HCT116 (cell line): ENCODE measurements at regions not wholly inside any gene's neighbourhood (a gene's known extent, or its start where the extent isn't known, plus 50 kb on each side); places are given as distances from the start of the nearest gene placed in this dataset.

ENCODE experiments used
- EZH2 ChIP-seq: fragments of 200-600 bp; sonication (generic); IDR thresholded peaks from 2 replicates; pipeline ENCODE4 v1.6.1; 2017; ENCODE audit warnings: antibody characterized with exemption, mixed run types
- FOSL1 ChIP-seq: IDR thresholded peaks from 2 replicates; pipeline ENCODE4 v1.6.1; 2012; ENCODE audit warnings: low read depth
- POLR2A ChIP-seq: IDR thresholded peaks from 2 replicates; pipeline ENCODE4 v1.7.0; 2011; ENCODE audit warnings: borderline replicate concordance; ENCODE audit not compliant: insufficient read depth, insufficient read length; ENCODE audit errors: extremely low read depth
- POLR2AphosphoS5 ChIP-seq: IDR thresholded peaks from 2 replicates; pipeline ENCODE4 v1.6.1; 2011; ENCODE audit warnings: mild to moderate bottlenecking, low read depth, low read length, moderate library complexity
- SRF ChIP-seq: IDR thresholded peaks from 2 replicates; pipeline ENCODE4 v1.6.1; 2012; ENCODE audit warnings: low read depth
- YY1 ChIP-seq: IDR thresholded peaks from 2 replicates; pipeline ENCODE4 v1.6.1; 2011; ENCODE audit warnings: low read length, low read depth, moderate library complexity, mild to moderate bottlenecking; ENCODE audit not compliant: insufficient replicate concordance; ENCODE audit errors: extremely low read depth
- TF ChIP-seq, protein P1 (sequence below), 3 experiments: fragments of 200-600 bp in 1 of 3; sonication (generic) in 1 of 3; IDR thresholded peaks in 2 of 3; conservative IDR thresholded peaks in 1 of 3; 2 replicates each; pipeline ENCODE4 v1.5.1; 2012 to 2017; ENCODE audit warnings: low read depth in 2 of 3, low read length in 2 of 3, antibody characterized with exemption in 1 of 3, borderline replicate concordance in 1 of 3, control low read depth in 1 of 3, mild to moderate bottlenecking in 1 of 3, mixed read lengths in 1 of 3, mixed run types in 1 of 3, moderate library complexity in 1 of 3; ENCODE audit not compliant: insufficient read depth in 1 of 3
- TF ChIP-seq, protein P2 (sequence below): IDR thresholded peaks from 2 replicates; pipeline ENCODE4 v1.6.1; 2012; ENCODE audit warnings: low read depth
- TF ChIP-seq, protein P3 (sequence below): IDR thresholded peaks from 2 replicates; pipeline ENCODE4 v1.6.1; 2012

DNA sequence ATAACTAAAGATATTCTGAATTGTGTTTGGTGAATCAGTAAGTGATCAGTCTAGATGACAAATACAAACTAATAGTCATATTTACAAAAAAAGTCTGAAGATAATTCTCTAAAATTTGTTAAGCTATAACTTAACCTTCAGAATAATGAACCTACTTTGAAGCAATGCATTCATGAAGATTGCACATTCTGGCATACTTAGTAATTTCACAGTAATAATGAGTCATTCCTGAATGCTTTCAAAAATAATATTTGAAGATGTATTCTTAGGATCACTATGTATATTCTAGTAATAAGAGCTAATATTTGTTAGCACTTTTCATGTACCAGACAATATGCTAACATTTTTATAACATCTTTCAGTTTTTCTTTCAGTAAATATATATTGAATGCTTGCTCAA, 756.7 kb upstream of the SLIT2 start:
- TF ChIP-seq YY1 (no peak), POLR2AphosphoS5 (no peak), SRF (no peak), FOSL1 (no peak), POLR2A (no peak), EZH2 (no peak)
- TF ChIP-seq, protein P1, sequence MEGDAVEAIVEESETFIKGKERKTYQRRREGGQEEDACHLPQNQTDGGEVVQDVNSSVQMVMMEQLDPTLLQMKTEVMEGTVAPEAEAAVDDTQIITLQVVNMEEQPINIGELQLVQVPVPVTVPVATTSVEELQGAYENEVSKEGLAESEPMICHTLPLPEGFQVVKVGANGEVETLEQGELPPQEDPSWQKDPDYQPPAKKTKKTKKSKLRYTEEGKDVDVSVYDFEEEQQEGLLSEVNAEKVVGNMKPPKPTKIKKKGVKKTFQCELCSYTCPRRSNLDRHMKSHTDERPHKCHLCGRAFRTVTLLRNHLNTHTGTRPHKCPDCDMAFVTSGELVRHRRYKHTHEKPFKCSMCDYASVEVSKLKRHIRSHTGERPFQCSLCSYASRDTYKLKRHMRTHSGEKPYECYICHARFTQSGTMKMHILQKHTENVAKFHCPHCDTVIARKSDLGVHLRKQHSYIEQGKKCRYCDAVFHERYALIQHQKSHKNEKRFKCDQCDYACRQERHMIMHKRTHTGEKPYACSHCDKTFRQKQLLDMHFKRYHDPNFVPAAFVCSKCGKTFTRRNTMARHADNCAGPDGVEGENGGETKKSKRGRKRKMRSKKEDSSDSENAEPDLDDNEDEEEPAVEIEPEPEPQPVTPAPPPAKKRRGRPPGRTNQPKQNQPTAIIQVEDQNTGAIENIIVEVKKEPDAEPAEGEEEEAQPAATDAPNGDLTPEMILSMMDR (IDR thresholded peaks at IDR 0.05 in 2 of 3, conservative IDR thresholded peaks at IDR 0.05 in 1 of 3; ENCODE audit: borderline replicate concordance in 1 of 3, insufficient read depth in 1 of 3, low read depth in 2 of 3, low read length in 2 of 3), result no peak
- TF ChIP-seq, protein P2, sequence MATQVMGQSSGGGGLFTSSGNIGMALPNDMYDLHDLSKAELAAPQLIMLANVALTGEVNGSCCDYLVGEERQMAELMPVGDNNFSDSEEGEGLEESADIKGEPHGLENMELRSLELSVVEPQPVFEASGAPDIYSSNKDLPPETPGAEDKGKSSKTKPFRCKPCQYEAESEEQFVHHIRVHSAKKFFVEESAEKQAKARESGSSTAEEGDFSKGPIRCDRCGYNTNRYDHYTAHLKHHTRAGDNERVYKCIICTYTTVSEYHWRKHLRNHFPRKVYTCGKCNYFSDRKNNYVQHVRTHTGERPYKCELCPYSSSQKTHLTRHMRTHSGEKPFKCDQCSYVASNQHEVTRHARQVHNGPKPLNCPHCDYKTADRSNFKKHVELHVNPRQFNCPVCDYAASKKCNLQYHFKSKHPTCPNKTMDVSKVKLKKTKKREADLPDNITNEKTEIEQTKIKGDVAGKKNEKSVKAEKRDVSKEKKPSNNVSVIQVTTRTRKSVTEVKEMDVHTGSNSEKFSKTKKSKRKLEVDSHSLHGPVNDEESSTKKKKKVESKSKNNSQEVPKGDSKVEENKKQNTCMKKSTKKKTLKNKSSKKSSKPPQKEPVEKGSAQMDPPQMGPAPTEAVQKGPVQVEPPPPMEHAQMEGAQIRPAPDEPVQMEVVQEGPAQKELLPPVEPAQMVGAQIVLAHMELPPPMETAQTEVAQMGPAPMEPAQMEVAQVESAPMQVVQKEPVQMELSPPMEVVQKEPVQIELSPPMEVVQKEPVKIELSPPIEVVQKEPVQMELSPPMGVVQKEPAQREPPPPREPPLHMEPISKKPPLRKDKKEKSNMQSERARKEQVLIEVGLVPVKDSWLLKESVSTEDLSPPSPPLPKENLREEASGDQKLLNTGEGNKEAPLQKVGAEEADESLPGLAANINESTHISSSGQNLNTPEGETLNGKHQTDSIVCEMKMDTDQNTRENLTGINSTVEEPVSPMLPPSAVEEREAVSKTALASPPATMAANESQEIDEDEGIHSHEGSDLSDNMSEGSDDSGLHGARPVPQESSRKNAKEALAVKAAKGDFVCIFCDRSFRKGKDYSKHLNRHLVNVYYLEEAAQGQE, result no peak
- TF ChIP-seq, protein P3, sequence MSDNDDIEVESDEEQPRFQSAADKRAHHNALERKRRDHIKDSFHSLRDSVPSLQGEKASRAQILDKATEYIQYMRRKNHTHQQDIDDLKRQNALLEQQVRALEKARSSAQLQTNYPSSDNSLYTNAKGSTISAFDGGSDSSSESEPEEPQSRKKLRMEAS, result no peak
